ENCODE measurements at regions not wholly inside any gene's neighbourhood (a gene's known extent, or its start where the extent isn't known, plus 50 kb on each side); places are given as distances from the start of the nearest gene placed in this dataset.

GRCh38 chr18:7321831-7322230 lies 90.9 kb downstream of the LRRC30 start:
- TF ChIP-seq CTCF (conservative IDR thresholded peaks at IDR 0.05) = no peak
- no peak for TF ChIP-seq EZH2 (IDR thresholded peaks at IDR 0.05; ENCODE audit: low read depth)

All from PC-9 (cell line).